OCI-LY1 (cell line): ENCODE measurements at regions not wholly inside any gene's neighbourhood (a gene's known extent, or its start where the extent isn't known, plus 50 kb on each side); places are given as distances from the start of the nearest gene placed in this dataset.

Source experiments
- H2AFZ ChIP-seq: fragments of 200-600 bp; sonication (generic), shearing (Covaris generic); 2 replicates; pipeline ENCODE4 v1.6.0; 2014; ENCODE audit warnings: antibody characterized with exemption, mild to moderate bottlenecking, low read length
- H3F3A ChIP-seq: fragments of 200-600 bp; sonication (generic), shearing (Covaris generic); 2 replicates; pipeline ENCODE4 v1.6.0; 2014; ENCODE audit warnings: mild to moderate bottlenecking, antibody characterized with exemption, low read length, moderate library complexity; ENCODE audit not compliant: insufficient read depth
- H3K27ac ChIP-seq: fragments of 200-600 bp; sonication (generic); 2 replicates; pipeline ENCODE4 v1.5.1; 2014; ENCODE audit warnings: low read length, mixed run types, mild to moderate bottlenecking, low read depth; ENCODE audit not compliant: poor library complexity, severe bottlenecking
- H3K27me3 ChIP-seq: fragments of 200-600 bp; sonication (generic); 2 replicates; pipeline ENCODE4 v1.6.0; 2014; ENCODE audit warnings: antibody characterized with exemption, mild to moderate bottlenecking, low read length, moderate library complexity; ENCODE audit not compliant: insufficient read depth
- H3K36me3 ChIP-seq: fragments of 200-600 bp; sonication (generic); 2 replicates; pipeline ENCODE4 v1.6.1; 2014; ENCODE audit warnings: mild to moderate bottlenecking, antibody characterized with exemption, low read length, moderate library complexity, mixed read lengths; ENCODE audit not compliant: insufficient read depth
- H3K4me1 ChIP-seq: fragments of 200-600 bp; sonication (generic); 2 replicates; pipeline ENCODE4 v1.5.1; 2014; ENCODE audit warnings: mild to moderate bottlenecking, low read length, moderate library complexity; ENCODE audit not compliant: insufficient read depth, severe bottlenecking
- H3K4me2 ChIP-seq: fragments of 200-600 bp; sonication (generic), shearing (Covaris generic); 2 replicates; pipeline ENCODE4 v1.6.1; 2014; ENCODE audit warnings: low read length
- H3K4me3 ChIP-seq: fragments of 200-600 bp; sonication (generic); 2 replicates; pipeline ENCODE4 v1.5.1; 2014; ENCODE audit warnings: low read length, low read depth, mild to moderate bottlenecking, mixed read lengths; ENCODE audit not compliant: poor library complexity, severe bottlenecking
- H3K79me2 ChIP-seq: fragments of 200-600 bp; shearing (Covaris generic); 2 replicates; pipeline ENCODE4 v1.6.1; 2016; ENCODE audit warnings: mixed run types, low read length, mixed read lengths; ENCODE audit not compliant: insufficient read depth
- H3K9ac ChIP-seq: fragments of 200-600 bp; sonication (generic), shearing (Covaris generic); 2 replicates; pipeline ENCODE4 v1.6.1; 2014; ENCODE audit warnings: mild to moderate bottlenecking, low read length, mixed read lengths
- H3K9me2 ChIP-seq: fragments of 200-600 bp; sonication (generic), shearing (Covaris generic); 2 replicates; pipeline ENCODE4 v1.6.1; 2014; ENCODE audit warnings: low read depth, mild to moderate bottlenecking, low read length, mixed read lengths
- H3K9me3 ChIP-seq: fragments of 200-600 bp; shearing (Covaris generic); 2 replicates; pipeline ENCODE4 v1.6.1; 2014; ENCODE audit warnings: low read length, mixed read lengths
- H4K20me1 ChIP-seq: fragments of 200-600 bp; sonication (generic), shearing (Covaris generic); 2 replicates; pipeline ENCODE4 v1.6.0; 2016; ENCODE audit warnings: mild to moderate bottlenecking, low read length; ENCODE audit not compliant: insufficient read depth
- CTCF ChIP-seq: fragments of 200-600 bp; sonication (generic), shearing (Covaris generic); IDR thresholded peaks from 2 replicates; pipeline ENCODE4 v1.5.1; 2017; ENCODE audit warnings: mild to moderate bottlenecking, antibody characterized with exemption, low read length, moderate library complexity, mixed read lengths
- EZH2 ChIP-seq: fragments of 200-600 bp; sonication (generic), shearing (Covaris generic); IDR thresholded peaks from 2 replicates; pipeline ENCODE4 v1.8.0; 2017; ENCODE audit warnings: borderline replicate concordance, mixed run types, mild to moderate bottlenecking, antibody characterized with exemption, low read length, moderate library complexity, mixed read lengths

- Histone ChIP-seq H3K4me1 (no peaks in the 10 kb centered on the region), H3K9me3 (no peaks in the 10 kb centered on the region), H4K20me1 (no peaks in the 10 kb centered on the region), H3K79me2 (no peaks in the 10 kb centered on the region), H3K9me2 (no peaks in the 10 kb centered on the region), H3K36me3 (no peaks in the 10 kb centered on the region), H3K9ac (no peak overlapping the region), H3K4me2 (no peak overlapping the region), H3K4me3 (no peak overlapping the region), H3K27ac (no peak overlapping the region), H3K27me3 (no peaks in the 10 kb centered on the region), H2AFZ (no peak overlapping the region), H3F3A (no peaks in the 10 kb centered on the region)
- TF ChIP-seq EZH2: no peak
- no peak for TF ChIP-seq CTCF
These were observed 207.8 kb downstream of the CYP26B1 start for GRCh38 chr2:71939588-71940535.

GRCh38 chr2:71938659-71939587, 208.7 kb downstream of the CYP26B1 start:
- no peaks in the 10 kb centered on the region for H3K27me3 ChIP-seq
- H3K27ac ChIP-seq: no peak overlapping the region
- no peaks in the 10 kb centered on the region for H3F3A ChIP-seq
- no peak overlapping the region for H3K9ac ChIP-seq
- no peak overlapping the region for H3K4me3 ChIP-seq
- no peak overlapping the region for H2AFZ ChIP-seq
- H3K9me2 ChIP-seq: no peaks in the 10 kb centered on the region
- no peaks in the 10 kb centered on the region for H4K20me1 ChIP-seq
- no peak overlapping the region for H3K4me2 ChIP-seq
- no peaks in the 10 kb centered on the region for H3K9me3 ChIP-seq
- no peaks in the 10 kb centered on the region for H3K4me1 ChIP-seq
- H3K36me3 ChIP-seq: no peaks in the 10 kb centered on the region
- H3K79me2 ChIP-seq: no peaks in the 10 kb centered on the region
- TF ChIP-seq CTCF (no peak), EZH2 (no peak)

GRCh38 chr2:71938108-71938507, 209.6 kb downstream of the CYP26B1 start:
- Histone ChIP-seq H3K27ac (no peak overlapping the region), H4K20me1 (no peaks in the 10 kb centered on the region), H3F3A (no peaks in the 10 kb centered on the region), H3K4me3 (no peak overlapping the region), H3K9me3 (no peaks in the 10 kb centered on the region), H3K79me2 (no peaks in the 10 kb centered on the region), H3K9ac (no peak overlapping the region), H3K27me3 (no peaks in the 10 kb centered on the region), H3K9me2 (no peaks in the 10 kb centered on the region), H3K4me2 (no peak overlapping the region), H2AFZ (no peak overlapping the region), H3K4me1 (no peaks in the 10 kb centered on the region), H3K36me3 (no peaks in the 10 kb centered on the region)
- TF ChIP-seq CTCF (no peak), EZH2 (no peak)
